Parathyroid adenoma (tissue), 2 donors: ENCODE measurements at regions not wholly inside any gene's neighbourhood (a gene's known extent, or its start where the extent isn't known, plus 50 kb on each side); places are given as distances from the start of the nearest gene placed in this dataset.

Experiments
- H2AFZ ChIP-seq: fragments of 300-600 bp; sonication (generic); one replicate; pipeline ENCODE4 v1.7.0; 2017; ENCODE audit warnings: antibody characterized with exemption, mild to moderate bottlenecking
- H3K27ac ChIP-seq: fragments of 300-600 bp; sonication (generic); one replicate; pipeline ENCODE4 v1.7.0; 2017
- H3K27me3 ChIP-seq: fragments of 300-600 bp; sonication (generic); one replicate; pipeline ENCODE4 v1.7.0; 2017; ENCODE audit warnings: low read length; ENCODE audit not compliant: control insufficient read depth, insufficient read depth
- H3K36me3 ChIP-seq: fragments of 300-600 bp; sonication (generic); one replicate; pipeline ENCODE4 v1.7.0; 2017; ENCODE audit warnings: low read length; ENCODE audit not compliant: control insufficient read depth, insufficient read depth
- H3K4me1 ChIP-seq: fragments of 300-600 bp; sonication (generic); one replicate; pipeline ENCODE4 v1.7.0; 2017; ENCODE audit warnings: control low read depth
- H3K4me2 ChIP-seq: fragments of 300-600 bp; sonication (generic); one replicate; pipeline ENCODE4 v1.7.0; 2017; ENCODE audit warnings: low read length
- H3K4me3 ChIP-seq: fragments of 300-600 bp; sonication (generic); one replicate; pipeline ENCODE4 v1.7.0; 2017; ENCODE audit warnings: low read depth, low read length
- H3K79me2 ChIP-seq: fragments of 300-600 bp; sonication (generic); one replicate; pipeline ENCODE4 v1.7.0; 2017; ENCODE audit warnings: control low read depth
- H3K9ac ChIP-seq: fragments of 300-600 bp; sonication (generic); one replicate; pipeline ENCODE4 v1.7.0; 2017; ENCODE audit warnings: mild to moderate bottlenecking
- H3K9me3 ChIP-seq: fragments of 300-600 bp; sonication (generic); one replicate; pipeline ENCODE4 v1.7.0; 2017; ENCODE audit warnings: low read length; ENCODE audit not compliant: control insufficient read depth
- CTCF ChIP-seq: fragments of 300-600 bp; sonication (generic); IDR thresholded peaks from one replicate; pipeline ENCODE4 v1.7.0; 2017; ENCODE audit warnings: antibody characterized with exemption, mild to moderate bottlenecking
- donor health status: primary hyperparathyroidism.

GRCh38 chr10:131743190-131744151 is 157.3 kb upstream of the PPP2R2D start:
- Histone ChIP-seq H3K79me2 (no peaks in the 10 kb centered on the region), H3K4me1 (no peaks in the 10 kb centered on the region), H3K4me3 (no peak overlapping the region), H2AFZ (no peak overlapping the region), H3K27ac (no peak overlapping the region), H3K36me3 (no peaks in the 10 kb centered on the region), H3K9me3 (no peaks in the 10 kb centered on the region), H3K27me3 (no peaks in the 10 kb centered on the region), H3K4me2 (no peak overlapping the region), H3K9ac (no peak overlapping the region)
- TF ChIP-seq CTCF, result no peak

GRCh38 chr10:131744346-131744745 is 156.5 kb upstream of the PPP2R2D start:
- Histone ChIP-seq H3K4me3 (no peak overlapping the region), H2AFZ (no peak overlapping the region), H3K36me3 (no peaks in the 10 kb centered on the region), H3K27ac (no peak overlapping the region), H3K9ac (no peak overlapping the region), H3K9me3 (no peaks in the 10 kb centered on the region), H3K4me2 (no peak overlapping the region), H3K27me3 (no peaks in the 10 kb centered on the region), H3K4me1 (no peaks in the 10 kb centered on the region), H3K79me2 (no peaks in the 10 kb centered on the region)
- TF ChIP-seq CTCF, result no peak

- Histone ChIP-seq H3K27me3 (no peaks in the 10 kb centered on the region), H3K4me1 (no peaks in the 10 kb centered on the region), H3K9me3 (no peaks in the 10 kb centered on the region), H3K4me2 (no peak overlapping the region), H3K36me3 (no peaks in the 10 kb centered on the region), H3K4me3 (no peak overlapping the region), H3K27ac (no peak overlapping the region), H3K79me2 (no peaks in the 10 kb centered on the region), H3K9ac (no peak overlapping the region), H2AFZ (no peak overlapping the region)
- TF ChIP-seq CTCF, result no peak
Observed at GRCh38 chr10:131745591-131745990, 155.2 kb upstream of the PPP2R2D start.

DNA sequence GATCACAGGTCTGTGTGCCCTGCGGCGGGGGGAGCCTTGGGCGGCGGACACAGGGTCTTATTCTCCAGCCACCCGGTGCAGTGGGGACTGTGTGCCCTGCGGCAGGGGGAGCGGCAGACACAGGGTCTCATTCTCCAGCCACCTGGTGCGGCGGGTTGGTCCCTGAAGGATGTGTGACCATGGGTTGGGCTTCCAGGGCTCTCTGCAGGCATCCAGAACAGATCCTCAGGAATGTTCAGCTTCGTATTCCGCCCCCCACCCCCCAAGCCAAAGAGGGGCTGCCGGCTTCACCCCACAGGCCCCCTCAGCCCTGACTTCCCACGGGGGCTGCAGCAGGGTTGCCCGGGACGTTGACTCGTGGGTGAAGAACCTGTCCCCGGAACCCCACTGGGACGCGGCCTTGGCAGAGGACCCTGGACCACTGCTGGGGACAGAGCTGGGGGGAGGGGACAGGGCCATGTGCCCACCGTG is 154.5 kb upstream of the PPP2R2D start:
- no peaks in the 10 kb centered on the region for H3K36me3 ChIP-seq
- H3K4me2 ChIP-seq, result no peak overlapping the region
- H3K4me3 ChIP-seq, result no peak overlapping the region
- H2AFZ ChIP-seq, result no peak overlapping the region
- H3K9me3 ChIP-seq, result no peaks in the 10 kb centered on the region
- H3K4me1 ChIP-seq, result no peaks in the 10 kb centered on the region
- no peaks in the 10 kb centered on the region for H3K79me2 ChIP-seq
- H3K9ac ChIP-seq, result no peak overlapping the region
- H3K27me3 ChIP-seq, result no peaks in the 10 kb centered on the region
- H3K27ac ChIP-seq, result no peak overlapping the region
- TF ChIP-seq CTCF, result no peak
